GM18867 (cell line): ENCODE measurements at regions not wholly inside any gene's neighbourhood (a gene's known extent, or its start where the extent isn't known, plus 50 kb on each side); places are given as distances from the start of the nearest gene placed in this dataset.

ENCODE experiments used
- ATAC-seq: cut with Tn5 transposase; IDR thresholded peaks from one replicate; pipeline ENCODE4 v1.9.1; 2021; ENCODE audit warnings: mild to moderate bottlenecking, moderate library complexity; ENCODE audit not compliant: unreplicated experiment

DNA sequence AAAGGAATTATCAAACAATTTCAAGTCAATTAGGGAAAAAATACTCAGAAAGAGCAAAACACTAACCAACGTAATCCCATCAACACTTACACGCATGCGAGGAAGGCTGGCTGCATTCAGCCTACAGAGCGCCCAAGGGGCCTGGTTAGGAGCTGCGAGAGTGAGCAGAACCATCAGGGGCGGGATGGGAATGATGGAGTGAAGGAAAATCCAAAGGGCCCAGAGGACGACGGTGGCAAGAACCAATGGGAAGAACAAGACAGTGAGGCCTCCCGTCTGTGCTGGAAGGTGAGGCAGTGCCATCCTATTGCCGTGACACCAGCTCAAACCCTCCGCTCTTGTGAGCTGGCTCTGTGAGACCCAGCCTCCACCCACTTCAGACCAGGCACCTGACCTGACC, 253.0 kb downstream of the IRS2 start:
- ATAC-seq: no peak

DNA sequence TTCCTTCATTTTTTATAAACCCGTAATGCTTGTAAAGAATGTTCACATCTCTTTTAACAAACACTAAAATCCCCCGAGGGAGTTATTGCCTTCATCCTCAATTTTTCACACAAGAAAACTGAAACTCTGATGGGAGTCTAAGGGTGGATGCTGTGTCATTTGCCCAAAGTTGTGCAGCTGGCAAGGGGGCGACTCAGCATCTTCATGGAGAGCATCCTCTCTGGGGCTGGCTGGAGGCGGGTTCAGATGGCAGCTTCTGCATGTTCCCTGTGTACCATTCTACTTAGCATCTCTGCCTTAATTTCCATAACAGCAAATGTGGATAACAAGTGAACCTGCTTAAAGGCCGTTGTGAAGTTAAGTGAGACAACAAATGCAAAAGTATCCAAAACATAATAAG, 256.4 kb downstream of the IRS2 start:
- ATAC-seq: no peak

DNA sequence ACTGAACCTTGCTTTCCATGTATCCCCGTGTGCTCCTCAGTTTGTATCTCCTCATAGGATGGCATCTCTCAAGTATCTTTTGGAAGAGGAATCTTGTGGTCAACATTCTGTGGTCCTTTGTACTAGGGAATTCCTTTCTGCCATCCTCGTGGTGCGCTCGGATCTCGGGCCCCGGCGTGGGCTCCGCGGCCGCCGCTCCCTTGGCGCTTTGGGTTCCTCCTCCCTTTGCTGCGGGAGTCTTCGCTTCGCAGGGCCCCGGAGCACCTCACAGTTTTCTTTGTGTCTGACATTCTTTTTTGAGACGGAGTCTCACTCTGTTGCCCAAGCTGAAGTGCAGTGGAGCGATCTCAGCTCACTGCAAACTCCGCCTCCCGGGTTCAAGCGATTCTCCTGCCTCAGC, 264.7 kb downstream of the IRS2 start:
- ATAC-seq: no peak

- no peak for ATAC-seq
These were observed 268.9 kb downstream of the IRS2 start for GRCh38 chr13:109517517-109517916.

GRCh38 chr13:109516186-109516585, 270.2 kb downstream of the IRS2 start:
- ATAC-seq: no peak

DNA sequence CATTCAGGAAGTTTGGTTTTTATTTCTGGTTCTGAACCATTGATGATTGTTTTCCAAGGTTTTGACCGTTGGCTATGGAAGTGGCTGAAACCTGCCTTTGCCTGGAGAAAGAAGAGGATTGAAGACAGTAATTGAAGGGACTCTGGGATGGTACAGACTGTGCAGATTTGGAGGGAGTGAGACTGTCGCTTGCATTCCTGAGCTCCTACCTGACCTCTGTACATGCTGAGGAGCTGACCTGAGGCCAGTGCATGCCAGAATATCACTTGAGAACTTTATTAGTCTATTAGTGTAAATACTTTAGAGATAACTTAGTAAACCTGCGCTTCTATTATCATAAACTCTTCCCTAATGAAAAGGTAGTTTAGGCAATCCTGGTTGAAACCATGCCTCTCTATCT, 276.4 kb downstream of the IRS2 start:
- no peak for ATAC-seq

DNA sequence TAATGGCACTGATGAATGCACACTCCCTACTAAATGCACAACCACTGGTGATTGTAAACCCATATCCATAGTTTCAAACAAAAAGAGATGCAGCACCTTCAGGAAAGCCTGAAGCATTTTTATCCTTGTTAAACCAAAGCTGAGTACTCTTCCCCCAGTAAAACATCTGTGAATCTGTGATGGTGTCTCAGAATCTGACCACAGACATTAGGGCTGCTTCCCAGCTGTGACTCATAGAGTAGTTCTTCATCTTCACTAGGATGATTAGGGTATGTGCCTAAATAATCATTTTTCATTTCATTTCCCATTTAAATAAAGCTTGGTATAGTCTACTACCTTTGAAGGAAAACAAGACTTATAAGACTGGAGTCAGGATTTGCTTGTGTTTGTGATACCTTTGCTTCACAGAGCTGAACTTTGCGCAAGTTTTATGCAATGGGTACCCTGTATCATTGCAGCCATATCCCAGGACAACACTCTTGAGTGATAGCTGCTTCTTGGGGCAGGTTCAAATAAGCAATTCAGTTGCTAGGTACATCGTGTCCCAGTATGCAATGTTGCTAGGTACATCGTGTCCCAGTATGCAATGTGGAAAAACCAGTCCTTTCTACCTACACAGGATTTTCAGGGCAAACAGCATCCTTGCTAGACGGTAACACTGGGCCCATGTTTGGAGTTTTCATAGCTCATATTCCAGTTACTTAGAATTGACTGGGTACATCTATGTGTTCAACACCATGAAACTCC, 277.1 kb downstream of the IRS2 start:
- no peak for ATAC-seq

- no peak for ATAC-seq
These were observed 286.1 kb downstream of the IRS2 start for GRCh38 chr13:109500146-109500773.

DNA sequence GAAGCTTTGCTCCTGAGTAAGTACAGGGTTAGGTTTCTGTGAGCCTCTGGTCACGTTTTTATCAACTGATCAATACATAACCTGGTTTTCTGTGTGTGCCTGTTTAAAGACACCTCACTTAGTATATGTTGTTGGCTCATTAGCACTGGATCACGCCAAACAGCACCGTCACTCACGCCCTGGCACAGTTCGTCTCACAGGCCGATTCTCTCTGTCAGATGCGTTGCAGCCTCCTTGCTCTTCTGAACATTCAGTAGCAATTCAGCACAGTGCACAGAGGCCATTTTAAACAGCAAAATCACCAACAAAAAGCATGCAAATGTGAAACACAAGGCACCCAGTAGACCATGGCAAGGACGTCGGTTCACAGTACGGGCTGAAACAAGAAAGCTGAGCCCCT, 288.5 kb downstream of the IRS2 start:
- no peak for ATAC-seq

DNA sequence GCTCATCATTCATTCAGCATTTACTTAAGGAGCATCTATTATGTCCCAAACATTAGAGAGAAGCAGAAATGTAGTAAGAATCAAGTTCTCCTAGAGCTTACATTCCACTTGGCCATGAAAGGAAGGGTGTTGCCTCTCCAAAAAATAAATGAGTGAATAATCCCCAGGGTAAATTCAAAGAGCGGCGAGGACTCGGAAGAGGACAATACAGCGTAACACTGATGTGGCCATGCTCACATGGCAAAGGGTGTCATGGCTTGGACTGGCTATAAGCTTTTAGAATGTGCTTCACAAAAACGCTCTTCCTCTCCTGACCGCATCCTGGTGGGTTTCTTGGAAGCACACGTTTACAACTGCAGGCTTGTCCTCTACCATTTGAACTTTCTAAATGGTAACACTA, 290.2 kb downstream of the IRS2 start:
- no peak for ATAC-seq

DNA sequence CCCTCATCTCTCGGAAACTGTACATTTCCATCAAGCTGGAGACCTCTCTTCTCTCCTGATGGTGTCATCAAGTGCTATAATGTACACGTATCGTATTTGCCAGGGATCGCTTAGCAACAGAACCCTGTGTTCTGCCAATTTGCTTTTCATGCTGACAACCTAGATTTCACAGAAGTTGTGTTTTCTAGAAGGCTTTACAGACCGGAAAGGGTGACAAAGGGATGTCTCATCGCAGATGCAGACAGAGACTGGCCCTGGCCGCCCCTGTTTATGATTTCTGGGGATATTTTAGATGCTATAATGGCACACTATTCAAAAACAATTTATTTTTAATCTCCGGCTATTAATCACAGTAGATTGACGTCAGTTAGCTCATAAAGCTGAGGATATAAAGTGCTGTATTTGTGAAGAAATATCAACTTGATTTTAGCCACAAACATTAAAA, 291.4 kb downstream of the IRS2 start:
- no peak for ATAC-seq

- no peak for ATAC-seq
These were observed 301.1 kb downstream of the IRS2 start for GRCh38 chr13:109485136-109485794.

DNA sequence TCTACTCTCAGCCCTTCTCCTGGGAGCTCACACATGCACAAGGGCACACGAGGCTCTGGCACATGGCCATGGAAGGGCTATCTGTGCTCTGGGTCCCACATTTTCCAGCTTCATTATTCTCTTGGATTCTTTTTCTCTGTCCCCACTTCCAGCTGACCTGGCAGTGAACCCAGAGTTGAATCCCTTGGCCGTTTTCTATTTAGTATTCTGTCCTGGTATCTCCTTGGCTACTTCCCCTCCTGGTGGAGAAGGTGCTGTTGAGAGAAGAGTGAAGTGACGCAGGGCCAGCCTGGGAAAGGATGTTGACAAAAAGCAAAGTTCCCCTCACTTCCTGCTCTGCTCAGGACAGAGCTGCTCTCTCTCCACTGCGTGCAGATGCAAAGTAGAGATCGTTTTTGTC, 303.1 kb downstream of the IRS2 start:
- no peak for ATAC-seq

GRCh38 chr13:109481040-109481439, 305.3 kb downstream of the IRS2 start:
- no peak for ATAC-seq

GRCh38 chr13:109480011-109480955, 306.1 kb downstream of the IRS2 start:
- no peak for ATAC-seq

DNA sequence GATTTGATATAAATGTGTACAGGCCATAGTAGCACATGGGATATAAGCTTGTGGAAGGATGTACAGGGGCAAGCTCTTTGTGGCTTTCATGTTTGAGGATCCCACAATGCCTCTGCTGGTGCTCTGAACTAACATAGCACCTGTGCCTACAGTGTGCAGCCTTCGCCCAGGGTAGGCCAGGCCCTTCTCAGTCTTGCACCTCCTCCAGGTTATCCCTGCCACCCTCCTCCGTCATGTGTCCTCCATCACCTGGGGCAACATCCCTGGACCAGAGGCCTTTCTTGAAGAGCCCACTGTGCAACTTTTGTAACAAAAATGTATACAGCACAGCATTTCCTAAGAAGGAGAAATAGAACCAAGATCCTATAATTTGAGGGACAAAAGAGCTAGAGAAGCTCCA, 306.8 kb downstream of the IRS2 start:
- no peak for ATAC-seq

DNA sequence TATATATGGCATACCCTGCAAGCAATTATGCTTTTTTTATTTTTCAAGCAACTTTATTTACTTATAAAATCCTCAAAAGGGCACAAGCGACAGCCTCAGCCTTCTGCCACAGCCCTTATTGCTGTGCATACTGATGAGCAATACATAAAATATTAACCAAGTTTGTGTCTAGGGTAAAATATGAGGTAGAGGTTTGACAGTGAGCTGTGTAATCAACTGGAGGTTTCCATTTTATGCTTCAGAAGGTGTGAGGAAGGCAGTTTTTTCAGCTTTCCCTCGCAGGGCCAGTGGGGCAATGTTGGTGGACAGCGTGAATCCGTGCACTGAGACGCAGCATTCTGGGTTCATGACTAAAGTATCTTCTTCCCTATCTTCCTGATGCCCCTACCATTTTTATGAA, 310.4 kb downstream of the IRS2 start:
- no peak for ATAC-seq

DNA sequence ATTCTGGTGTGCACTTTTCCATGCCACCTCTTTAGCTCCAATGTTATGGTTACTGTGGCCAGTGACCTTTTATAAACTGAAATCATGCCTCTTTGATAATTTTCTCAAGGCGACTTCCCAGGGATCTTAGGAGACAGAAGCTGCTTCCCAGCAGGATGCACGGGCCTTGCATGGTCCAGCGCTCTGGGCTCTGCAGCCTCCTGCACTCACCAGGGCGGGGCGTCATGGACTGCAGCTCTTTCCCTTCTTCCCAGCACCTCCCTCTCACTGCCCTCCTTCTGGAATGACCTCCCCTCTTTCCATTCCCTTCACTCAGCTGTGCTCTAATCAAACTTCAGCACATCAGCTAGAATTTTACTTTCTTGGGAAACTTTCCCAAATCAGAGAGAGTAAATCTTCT, 318.3 kb downstream of the IRS2 start:
- ATAC-seq: no peak

- no peak for ATAC-seq
These were observed 321.2 kb downstream of the IRS2 start for GRCh38 chr13:109465148-109465547.

DNA sequence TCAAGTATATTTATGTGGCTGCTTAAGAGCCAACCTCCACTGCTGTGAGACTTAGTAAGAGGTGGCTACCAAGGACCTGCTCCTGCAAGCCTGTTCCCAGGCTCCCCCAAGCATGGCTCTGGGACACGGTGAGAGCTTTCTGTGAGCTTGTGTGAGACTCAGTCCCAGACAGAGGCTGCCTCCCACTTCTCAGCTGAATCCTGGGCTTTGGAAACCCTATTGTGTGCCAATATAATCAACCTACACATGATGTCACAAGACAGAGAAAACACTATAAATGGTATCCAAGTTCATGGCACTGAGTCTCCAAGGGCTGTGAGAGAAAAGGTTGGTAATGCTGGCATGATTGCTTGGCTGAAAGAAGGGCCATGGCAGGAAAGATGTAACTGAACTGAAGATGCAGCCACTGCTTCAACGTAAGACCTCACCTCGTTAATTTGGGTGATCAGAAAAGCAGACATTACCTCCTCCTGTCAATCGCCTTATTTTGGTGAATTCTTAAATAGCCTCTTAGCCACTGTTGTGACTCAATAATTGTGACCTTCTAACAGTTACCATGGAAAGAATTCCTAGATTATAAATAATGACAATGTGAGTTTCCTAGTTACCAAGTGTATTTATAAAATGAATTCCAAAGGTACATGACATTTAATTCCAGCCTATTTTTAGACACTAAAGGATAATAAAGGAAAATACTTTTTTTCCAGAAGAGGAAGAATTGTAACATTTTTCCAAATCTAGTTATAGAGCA, 332.0 kb downstream of the IRS2 start:
- no peak for ATAC-seq
